ENCODE measurements at regions not wholly inside any gene's neighbourhood (a gene's known extent, or its start where the extent isn't known, plus 50 kb on each side); places are given as distances from the start of the nearest gene placed in this dataset.
A peak's percentile ranks its signal among the peaks of the same experiment; 100 is the strongest.

- no peak for TF ChIP-seq CTCF (IDR thresholded peaks at IDR 0.05; ENCODE audit: extremely low read depth in 1 of 2, insufficient read depth in 1 of 2, low read depth in 1 of 2, low read length in 2 of 2)
- no peak for TF ChIP-seq POLR2A (IDR thresholded peaks at IDR 0.05; ENCODE audit: low read depth, low read length)
- TF ChIP-seq EZH2 (IDR thresholded peaks at IDR 0.05; ENCODE audit: borderline replicate concordance, low read depth, low read length, severe bottlenecking) = no peak
- no peak for TF ChIP-seq MYC (IDR thresholded peaks at IDR 0.05; ENCODE audit: low read depth, low read length)
- TF ChIP-seq POLR2AphosphoS5 (IDR thresholded peaks at IDR 0.05; ENCODE audit: insufficient read depth, low read depth, low read length) = peak; percentile 23
Measured at GRCh38 chr3:96354742-96355141, 459.7 kb upstream of the EPHA6 start.

Data from endothelial cell of umbilical vein (primary cell).